K562 (cell line): ENCODE measurements at regions not wholly inside any gene's neighbourhood (a gene's known extent, or its start where the extent isn't known, plus 50 kb on each side); places are given as distances from the start of the nearest gene placed in this dataset.

Experiments used
- ATAC-seq: fragments of 200-7000 bp; cut with Tn5 transposase; 3 replicates; pipeline ENCODE4 v1.9.1; 2020; ENCODE audit warnings: moderate library complexity
- BruUV-seq: library from RNA; stranded (reverse); fragments of 400-500 nt; replicated peaks from 2 replicates; lab custom pipeline; 2021; lab: Mats Ljungman, UMichigan
- CTCF ChIA-PET: fragments of 300-600 bp; formaldehyde crosslinking; extraction: SDS; loops from one replicate; lab custom pipeline; 2021; ENCODE audit warnings: low intra/inter-chr PET ratio; lab: Yijun Ruan, JAX
- POLR2A ChIA-PET: fragments of 300-600, 350-650 bp; sonication (Branson Sonifier 250); formaldehyde crosslinking; extraction: SDS; loops from one replicate; lab custom pipeline; 2021; ENCODE audit warnings: antibody characterized with exemption, inconsistent platforms; lab: Yijun Ruan, JAX
- DNase-seq, 4 experiments: peaks; one replicate each; pipeline versions ENCODE4 v3.0.0 to v3.0.0-alpha.2; 2011 to 2018; ENCODE audit warnings: low spot score in 3 of 4, mixed read lengths in 3 of 4; ENCODE audit errors: extremely low read depth in 1 of 4
- FAIRE-seq: peaks from 2 replicates; lab custom pipeline; 2011; peaks lifted over from hg19 to GRCh38; lab: Jason Lieb, UNC
- H2AFZ ChIP-seq: 2 replicates; pipeline ENCODE4 v1.6.0; 2011; ENCODE audit warnings: low read depth, low read length, control low read depth, inconsistent platforms
- H3K27ac ChIP-seq: fragments of 200-600 bp; 3 replicates; pipeline ENCODE4 v1.8.0; 2011; ENCODE audit warnings: low read depth, mild to moderate bottlenecking, control low read depth, inconsistent platforms, low read length, moderate library complexity, mixed read lengths; ENCODE audit errors: extremely low read depth
- H3K27me3 ChIP-seq, 2 experiments: fragments of 300-600 bp in 1 of 2; 2 replicates in 1 of 2; 3 replicates in 1 of 2; pipeline versions ENCODE4 v1.6.0 to v1.8.0; 2011; ENCODE audit warnings: inconsistent platforms in 2 of 2, low read length in 2 of 2, mild to moderate bottlenecking in 1 of 2, mixed read lengths in 1 of 2, moderate library complexity in 1 of 2; ENCODE audit not compliant: control insufficient read depth in 2 of 2, insufficient read depth in 2 of 2
- H3K36me3 ChIP-seq: fragments of 300-600 bp; 3 replicates; pipeline ENCODE4 v1.8.0; 2011; ENCODE audit warnings: mild to moderate bottlenecking, low read length, inconsistent platforms; ENCODE audit not compliant: control insufficient read depth, insufficient read depth
- H3K4me1 ChIP-seq, 2 experiments: fragments of 200-600 bp in 1 of 2; replicated peaks in 1 of 2; 2 replicates in 1 of 2; 3 replicates in 1 of 2; pipeline versions ENCODE4 v1.5.1 to v1.8.0; 2011; ENCODE audit warnings: inconsistent platforms in 2 of 2, low read length in 2 of 2, mild to moderate bottlenecking in 1 of 2, mixed read lengths in 1 of 2, moderate library complexity in 1 of 2; ENCODE audit not compliant: control insufficient read depth in 2 of 2, insufficient read depth in 2 of 2
- H3K4me2 ChIP-seq: 2 replicates; pipeline ENCODE4 v1.6.1; 2011; ENCODE audit warnings: low read length, control low read depth, inconsistent platforms, mixed read lengths; ENCODE audit not compliant: insufficient read depth
- H3K4me3 ChIP-seq: fragments of 200-600 bp; sonication (generic), shearing (Covaris generic); 2 replicates; pipeline ENCODE4 v1.5.1; 2016; ENCODE audit warnings: control low read depth, inconsistent platforms
- H3K79me2 ChIP-seq: fragments of 200-600 bp; 3 replicates; pipeline ENCODE4 v1.8.0; 2011; ENCODE audit warnings: low read length, inconsistent platforms; ENCODE audit not compliant: control insufficient read depth, insufficient read depth
- H3K9ac ChIP-seq, 2 experiments: 2 replicates each; pipeline versions ENCODE4 v1.6.0 to v1.6.1; 2011; ENCODE audit warnings: low read depth in 2 of 2, low read length in 2 of 2, control low read depth in 1 of 2, inconsistent platforms in 1 of 2, mild to moderate bottlenecking in 1 of 2, mixed read lengths in 1 of 2; ENCODE audit not compliant: insufficient read depth in 1 of 2
- H3K9me1 ChIP-seq: one replicate; pipeline ENCODE4 v1.6.0; 2011; ENCODE audit warnings: inconsistent platforms, mild to moderate bottlenecking, low read length, moderate library complexity; ENCODE audit not compliant: control insufficient read depth, insufficient read depth
- H3K9me3 ChIP-seq: replicated peaks from 2 replicates; pipeline ENCODE4 v1.5.1; 2011; ENCODE audit warnings: low read depth, low read length, inconsistent platforms; ENCODE audit not compliant: control insufficient read depth, insufficient read depth
- H4K20me1 ChIP-seq: replicated peaks from 2 replicates; pipeline ENCODE4 v1.6.1; 2011; ENCODE audit warnings: low read length, inconsistent platforms, mixed read lengths; ENCODE audit not compliant: control insufficient read depth, insufficient read depth
- BRCA1 ChIP-seq, 2 experiments: fragments of 450-650 bp in 1 of 2; sonication (generic) in 1 of 2; formaldehyde crosslinking in 1 of 2; IDR thresholded peaks; 2 replicates each; pipeline versions ENCODE4 v1.5.0 to v1.6.1; 2017 to 2020; ENCODE audit warnings: mild to moderate bottlenecking in 1 of 2, missing genetic modification reagents in 1 of 2
- HNRNPL ChIP-seq: fragments of 200-400 bp; formaldehyde crosslinking; IDR thresholded peaks from 2 replicates; pipeline ENCODE4 v1.6.1; 2017; ENCODE audit warnings: low read depth, mild to moderate bottlenecking, low read length
- MTF1 ChIP-seq: fragments of 250-450 bp; sonication (Bioruptor Pico); IDR thresholded peaks from 2 replicates; pipeline ENCODE4 v1.9.0; 2021; ENCODE audit warnings: moderate library complexity, mild to moderate bottlenecking, inconsistent platforms, borderline replicate concordance
- NFIC ChIP-seq: fragments of 450-650 bp; IDR thresholded peaks from 2 replicates; pipeline ENCODE4 v1.6.1; 2017; ENCODE audit warnings: mild to moderate bottlenecking, inconsistent platforms
- PHB ChIP-seq: fragments of 250-450 bp; sonication (Bioruptor Pico); IDR thresholded peaks from 2 replicates; pipeline ENCODE4 v1.5.0; 2021
- RCOR1 ChIP-seq, 2 experiments: IDR thresholded peaks; 2 replicates each; pipeline ENCODE4 v1.6.1; 2012; ENCODE audit warnings: low read depth in 2 of 2, low read length in 2 of 2, borderline replicate concordance in 1 of 2, improper control_type of control experiment in 1 of 2
- SMAD3 ChIP-seq: fragments of 450-650 bp; formaldehyde crosslinking; conservative IDR thresholded peaks from 2 replicates; pipeline ENCODE4 v1.4.0; 2020; ENCODE audit warnings: mild to moderate bottlenecking
- SMARCE1 ChIP-seq: fragments of 450-650 bp; IDR thresholded peaks from 2 replicates; pipeline ENCODE4 v1.7.1; 2016; ENCODE audit warnings: mild to moderate bottlenecking
- ZNF224 ChIP-seq: sonication (generic); formaldehyde crosslinking; IDR thresholded peaks from 2 replicates; pipeline ENCODE4 v1.8.0; 2022; ENCODE audit warnings: mild to moderate bottlenecking, missing genetic modification reagents
- ZNF23 ChIP-seq: fragments of 250-450 bp; sonication (Bioruptor Pico); IDR thresholded peaks from 2 replicates; pipeline ENCODE4 v1.4.0; 2020; ENCODE audit warnings: mild to moderate bottlenecking
- ZNF263 ChIP-seq: sonication (generic); formaldehyde crosslinking; IDR thresholded peaks from 2 replicates; pipeline ENCODE4 v1.8.0; 2022; ENCODE audit warnings: mild to moderate bottlenecking, missing genetic modification reagents, borderline replicate concordance
- ZNF274 ChIP-seq: IDR thresholded peaks from 2 replicates; pipeline ENCODE4 v1.6.1; 2011; ENCODE audit warnings: low read depth, mild to moderate bottlenecking, low read length, moderate library complexity, borderline replicate concordance
- ZNF408 ChIP-seq: fragments of 250-450 bp; sonication (Bioruptor Pico); IDR thresholded peaks from 2 replicates; pipeline ENCODE4 v1.4.0; 2020; ENCODE audit warnings: low read depth, mild to moderate bottlenecking, moderate library complexity
- WGBS: fragments of 100-300 bp; shearing (Covaris generic); methylation state at CpG from one replicate; pipeline ENCODE4 v1.1.6; 2016; ENCODE audit warnings: low coverage, mixed read lengths; ENCODE audit not compliant: insufficient coverage; ENCODE audit errors: missing lambda C conversion rate; 5-methylcytosine and 5-hydroxymethylcytosine counted together
- in situ Hi-C: fragments of 300-500 bp; cut with MboI; formaldehyde crosslinking; loops from 4 replicates; pipeline ENCODE4 v1.15.0; 2018; ENCODE audit warnings: inconsistent platforms, mixed read lengths
- intact Hi-C: fragments of 100-400 bp; cut with micrococcal nuclease; formaldehyde crosslinking; loops from 2 replicates; pipeline ENCODE4 v1.14.2; 2022
- TF ChIP-seq, protein P1 (sequence below): fragments of 450-650 bp; IDR thresholded peaks from 2 replicates; pipeline ENCODE4 v1.6.1; 2016; ENCODE audit warnings: antibody characterized with exemption
- TF ChIP-seq, protein P2 (sequence below): fragments of 250-450 bp; sonication (Bioruptor Pico); IDR thresholded peaks from 2 replicates; pipeline ENCODE4 v1.4.0; 2020; ENCODE audit warnings: borderline replicate concordance
- TF ChIP-seq, protein P3 (sequence below): fragments of 200-800 bp; sonication (Bioruptor generic); IDR thresholded peaks from 2 replicates; pipeline ENCODE4 v1.6.1; 2017; ENCODE audit warnings: missing genetic modification characterization, missing compliant biosample characterization
- TF ChIP-seq, protein P4 (sequence below): fragments of 450-650 bp; IDR thresholded peaks from 2 replicates; pipeline ENCODE4 v1.7.0; 2016; ENCODE audit warnings: borderline replicate concordance

DNA sequence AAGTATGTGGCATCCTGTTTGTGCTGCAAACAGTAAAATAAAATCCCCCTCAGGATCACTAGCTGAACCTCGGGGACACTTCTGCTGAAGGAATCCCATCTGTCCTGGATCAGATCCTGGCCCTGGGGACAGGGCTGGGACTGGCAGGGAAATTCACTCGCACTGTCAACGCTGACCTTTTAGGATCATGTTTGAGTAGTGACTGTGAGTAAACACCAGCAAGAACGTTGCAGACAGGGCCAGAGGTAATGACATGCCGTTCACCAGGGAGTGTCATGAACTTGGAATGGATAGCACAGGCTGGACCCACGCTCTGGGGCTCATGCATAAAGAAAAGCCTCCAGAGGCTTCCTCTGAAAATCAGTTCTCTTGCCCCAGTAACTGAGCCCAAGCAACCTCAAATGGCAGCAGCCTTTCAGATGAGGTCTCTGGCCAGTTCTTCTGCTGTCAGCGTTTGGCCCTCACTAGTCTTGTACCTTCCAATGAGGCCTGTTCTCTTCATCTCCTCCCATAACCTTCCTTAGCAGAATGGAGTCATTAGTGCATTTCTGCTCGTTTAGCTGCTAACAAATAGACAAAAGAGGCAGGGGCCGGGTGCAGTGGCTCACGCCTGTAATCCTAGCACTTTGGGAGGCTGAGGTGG is 51.0 kb upstream of the BARX2 start:
- ATAC-seq (no peak), FAIRE-seq (no peak), DNase-seq (no peak)
- intact Hi-C loops (no loop called here), in situ Hi-C loops (loop anchor here (25.0 kb wide), 1 partner anchor 437 kb away; the partner anchor contains the start of gene KCNJ5)
- ChIA-PET CTCF (no interaction called here), POLR2A (no interaction called here)
- Histone ChIP-seq H3K36me3 (no peaks in the 10 kb centered on the region), H3K4me1 (no peaks in the 10 kb centered on the region), H3K4me3 (no peak overlapping the region), H3K9me3 (no peaks in the 10 kb centered on the region), H3K27me3 (no peaks in the 10 kb centered on the region), H3K9me1 (no peaks in the 10 kb centered on the region), H3K9ac (no peak overlapping the region), H4K20me1 (no peaks in the 10 kb centered on the region), H3K4me2 (no peak overlapping the region), H2AFZ (no peak overlapping the region), H3K79me2 (no peaks in the 10 kb centered on the region), H3K27ac (no peak overlapping the region)
- WGBS, result 1% methylated on average over 10 of the region's 10 CpGs
- no TSS peak for BruUV-seq
- TF ChIP-seq ZNF408 (CRISPR knock-in tag) (no peak), SMAD3 (CRISPR knock-in tag) (no peak), PHB (CRISPR knock-in tag) (no peak), BRCA1 (IDR thresholded peaks at IDR 0.05) (no peak), BRCA1 (CRISPR knock-in tag; IDR thresholded peaks at IDR 0.05) (no peak), ZNF23 (CRISPR knock-in tag) (no peak), RCOR1 (IDR thresholded peaks at IDR 0.05; ENCODE audit: borderline replicate concordance in 1 of 2, low read depth in 2 of 2, low read length in 2 of 2) (no peak), ZNF263 (CRISPR knock-in tag) (no peak), SMARCE1 (no peak), NFIC (no peak), MTF1 (CRISPR knock-in tag) (no peak), HNRNPL (no peak), ZNF274 (no peak), ZNF224 (no peak)
- TF ChIP-seq, protein P1, sequence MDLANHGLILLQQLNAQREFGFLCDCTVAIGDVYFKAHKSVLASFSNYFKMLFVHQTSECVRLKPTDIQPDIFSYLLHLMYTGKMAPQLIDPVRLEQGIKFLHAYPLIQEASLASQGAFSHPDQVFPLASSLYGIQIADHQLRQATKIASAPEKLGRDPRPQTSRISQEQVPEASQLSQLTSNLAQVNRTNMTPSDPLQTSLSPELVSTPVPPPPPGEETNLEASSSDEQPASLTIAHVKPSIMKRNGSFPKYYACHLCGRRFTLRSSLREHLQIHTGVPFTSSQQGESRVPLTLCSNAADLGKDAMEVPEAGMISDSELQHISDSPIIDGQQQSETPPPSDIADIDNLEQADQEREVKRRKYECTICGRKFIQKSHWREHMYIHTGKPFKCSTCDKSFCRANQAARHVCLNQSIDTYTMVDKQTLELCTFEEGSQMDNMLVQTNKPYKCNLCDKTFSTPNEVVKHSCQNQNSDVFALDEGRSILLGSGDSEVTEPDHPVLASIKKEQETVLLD, result no peak
- TF ChIP-seq, protein P2, sequence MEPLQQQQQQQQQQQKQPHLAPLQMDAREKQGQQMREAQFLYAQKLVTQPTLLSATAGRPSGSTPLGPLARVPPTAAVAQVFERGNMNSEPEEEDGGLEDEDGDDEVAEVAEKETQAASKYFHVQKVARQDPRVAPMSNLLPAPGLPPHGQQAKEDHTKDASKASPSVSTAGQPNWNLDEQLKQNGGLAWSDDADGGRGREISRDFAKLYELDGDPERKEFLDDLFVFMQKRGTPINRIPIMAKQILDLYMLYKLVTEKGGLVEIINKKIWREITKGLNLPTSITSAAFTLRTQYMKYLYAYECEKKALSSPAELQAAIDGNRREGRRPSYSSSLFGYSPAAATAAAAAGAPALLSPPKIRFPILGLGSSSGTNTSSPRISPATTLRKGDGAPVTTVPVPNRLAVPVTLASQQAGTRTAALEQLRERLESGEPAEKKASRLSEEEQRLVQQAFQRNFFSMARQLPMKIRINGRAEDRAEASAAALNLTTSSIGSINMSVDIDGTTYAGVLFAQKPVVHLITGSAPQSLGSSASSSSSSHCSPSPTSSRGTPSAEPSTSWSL (CRISPR knock-in tag), result no peak
- TF ChIP-seq, protein P3, sequence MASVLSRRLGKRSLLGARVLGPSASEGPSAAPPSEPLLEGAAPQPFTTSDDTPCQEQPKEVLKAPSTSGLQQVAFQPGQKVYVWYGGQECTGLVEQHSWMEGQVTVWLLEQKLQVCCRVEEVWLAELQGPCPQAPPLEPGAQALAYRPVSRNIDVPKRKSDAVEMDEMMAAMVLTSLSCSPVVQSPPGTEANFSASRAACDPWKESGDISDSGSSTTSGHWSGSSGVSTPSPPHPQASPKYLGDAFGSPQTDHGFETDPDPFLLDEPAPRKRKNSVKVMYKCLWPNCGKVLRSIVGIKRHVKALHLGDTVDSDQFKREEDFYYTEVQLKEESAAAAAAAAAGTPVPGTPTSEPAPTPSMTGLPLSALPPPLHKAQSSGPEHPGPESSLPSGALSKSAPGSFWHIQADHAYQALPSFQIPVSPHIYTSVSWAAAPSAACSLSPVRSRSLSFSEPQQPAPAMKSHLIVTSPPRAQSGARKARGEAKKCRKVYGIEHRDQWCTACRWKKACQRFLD (CRISPR knock-in tag), result no peak
- TF ChIP-seq, protein P4, sequence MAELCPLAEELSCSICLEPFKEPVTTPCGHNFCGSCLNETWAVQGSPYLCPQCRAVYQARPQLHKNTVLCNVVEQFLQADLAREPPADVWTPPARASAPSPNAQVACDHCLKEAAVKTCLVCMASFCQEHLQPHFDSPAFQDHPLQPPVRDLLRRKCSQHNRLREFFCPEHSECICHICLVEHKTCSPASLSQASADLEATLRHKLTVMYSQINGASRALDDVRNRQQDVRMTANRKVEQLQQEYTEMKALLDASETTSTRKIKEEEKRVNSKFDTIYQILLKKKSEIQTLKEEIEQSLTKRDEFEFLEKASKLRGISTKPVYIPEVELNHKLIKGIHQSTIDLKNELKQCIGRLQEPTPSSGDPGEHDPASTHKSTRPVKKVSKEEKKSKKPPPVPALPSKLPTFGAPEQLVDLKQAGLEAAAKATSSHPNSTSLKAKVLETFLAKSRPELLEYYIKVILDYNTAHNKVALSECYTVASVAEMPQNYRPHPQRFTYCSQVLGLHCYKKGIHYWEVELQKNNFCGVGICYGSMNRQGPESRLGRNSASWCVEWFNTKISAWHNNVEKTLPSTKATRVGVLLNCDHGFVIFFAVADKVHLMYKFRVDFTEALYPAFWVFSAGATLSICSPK, result no peak
